CD14-positive monocyte (primary cell): ENCODE measurements at regions not wholly inside any gene's neighbourhood (a gene's known extent, or its start where the extent isn't known, plus 50 kb on each side); places are given as distances from the start of the nearest gene placed in this dataset.

Experiments used
- DNase-seq, 3 donors: peaks; one replicate each; pipeline ENCODE4 v3.0.0-alpha.2; 2011 to 2022
- H2AFZ ChIP-seq: 2 replicates; pipeline ENCODE4 v1.6.0; 2012; ENCODE audit warnings: mild to moderate bottlenecking, low read depth, low read length, inconsistent platforms; ENCODE audit not compliant: insufficient read depth, poor library complexity, severe bottlenecking
- H3K27ac ChIP-seq, 2 donors: 1 replicate in 1 of 2; 2 replicates in 1 of 2; pipeline ENCODE4 v1.5.1; 2012 to 2013; ENCODE audit warnings: low read length in 2 of 2, control low read depth in 1 of 2, inconsistent platforms in 1 of 2, low read depth in 1 of 2, mild to moderate bottlenecking in 1 of 2
- H3K27me3 ChIP-seq, 2 donors: one replicate each; pipeline versions ENCODE4 v1.6.0 to v1.6.1; 2011 to 2013; ENCODE audit warnings: low read length in 2 of 2; ENCODE audit not compliant: control insufficient read depth in 2 of 2, insufficient read depth in 2 of 2
- H3K36me3 ChIP-seq, 2 donors: replicated peaks in 1 of 2; 1 replicate in 1 of 2; 2 replicates in 1 of 2; pipeline versions ENCODE4 v1.5.1 to v1.6.1; 2012 to 2013; ENCODE audit warnings: low read length in 2 of 2, control low read depth in 1 of 2, inconsistent platforms in 1 of 2, mild to moderate bottlenecking in 1 of 2; ENCODE audit not compliant: insufficient read depth in 2 of 2, control insufficient read depth in 1 of 2
- H3K4me1 ChIP-seq, 2 donors: 1 replicate in 1 of 2; 2 replicates in 1 of 2; pipeline versions ENCODE4 v1.5.1 to v1.6.1; 2012 to 2013; ENCODE audit warnings: low read length in 2 of 2, control low read depth in 1 of 2, inconsistent platforms in 1 of 2, mild to moderate bottlenecking in 1 of 2, moderate library complexity in 1 of 2; ENCODE audit not compliant: insufficient read depth in 2 of 2, control insufficient read depth in 1 of 2
- H3K4me2 ChIP-seq: replicated peaks from 2 replicates; pipeline ENCODE3; 2012; ENCODE audit warnings: low read length, moderate library complexity, mild to moderate bottlenecking; ENCODE audit not compliant: poor library complexity, severe bottlenecking; ENCODE audit errors: extremely low read depth
- H3K4me3 ChIP-seq, 3 experiments: fragments of 200-600 bp in 1 of 3; sonication (generic) in 1 of 3; replicated peaks in 1 of 3; 1 replicate in 2 of 3; 2 replicates in 1 of 3; pipeline ENCODE4 v1.5.1; 2011 to 2013; ENCODE audit warnings: low read length in 3 of 3, mild to moderate bottlenecking in 3 of 3, control low read depth in 2 of 3, low read depth in 2 of 3, inconsistent platforms in 1 of 3, moderate library complexity in 1 of 3
- H3K79me2 ChIP-seq: 2 replicates; pipeline ENCODE4 v1.6.0; 2012; ENCODE audit warnings: mild to moderate bottlenecking, control low read depth, inconsistent platforms, low read length, moderate library complexity; ENCODE audit not compliant: insufficient read depth
- H3K9ac ChIP-seq: 2 replicates; pipeline ENCODE4 v1.6.0; 2017; ENCODE audit warnings: low read length, mild to moderate bottlenecking; ENCODE audit not compliant: insufficient read depth, poor library complexity, severe bottlenecking
- H3K9me3 ChIP-seq, 2 donors: replicated peaks in 1 of 2; 1 replicate in 1 of 2; 2 replicates in 1 of 2; pipeline versions ENCODE4 v1.5.1 to v1.6.1; 2012 to 2013; ENCODE audit warnings: low read length in 2 of 2, control low read depth in 1 of 2; ENCODE audit not compliant: control insufficient read depth in 1 of 2, insufficient read depth in 1 of 2
- H4K20me1 ChIP-seq: 2 replicates; pipeline ENCODE4 v1.6.0; 2012; ENCODE audit warnings: mild to moderate bottlenecking, low read length, control low read depth, moderate library complexity; ENCODE audit not compliant: insufficient read depth
- H3K27ac Mint-ChIP-seq, 7 donors: one replicate each; pipeline ENCODE4 v1.8.0; 2020; ENCODE audit warnings: mild to moderate bottlenecking in 7 of 7, mixed read lengths in 7 of 7, moderate library complexity in 6 of 7, inconsistent platforms in 2 of 7
- H3K27me3 Mint-ChIP-seq, 3 donors: one replicate each; pipeline ENCODE4 v1.8.0; 2021 to 2022; ENCODE audit warnings: low read depth in 3 of 3, mild to moderate bottlenecking in 3 of 3, mixed read lengths in 3 of 3, moderate library complexity in 3 of 3, inconsistent platforms in 1 of 3
- H3K36me3 Mint-ChIP-seq, 2 donors: one replicate each; pipeline ENCODE4 v1.8.0; 2020; ENCODE audit warnings: mixed read lengths in 2 of 2, inconsistent platforms in 1 of 2, mild to moderate bottlenecking in 1 of 2
- H3K4me1 Mint-ChIP-seq: one replicate; pipeline ENCODE4 v1.8.0; 2020; ENCODE audit warnings: mild to moderate bottlenecking, mixed read lengths
- H3K4me3 Mint-ChIP-seq, 2 donors: one replicate each; pipeline ENCODE4 v1.8.0; 2020; ENCODE audit warnings: mild to moderate bottlenecking in 2 of 2, mixed read lengths in 2 of 2, moderate library complexity in 1 of 2
- H3K9me3 Mint-ChIP-seq, 7 donors: one replicate each; pipeline ENCODE4 v1.8.0; 2020 to 2022; ENCODE audit warnings: mixed read lengths in 7 of 7, mild to moderate bottlenecking in 6 of 7, moderate library complexity in 6 of 7, inconsistent platforms in 2 of 7
- CTCF ChIP-seq: fragments of 200-600 bp; IDR thresholded peaks from one replicate; pipeline ENCODE4 v1.8.0; 2022; ENCODE audit warnings: antibody characterized with exemption, mild to moderate bottlenecking
- WGBS: methylation state at CpG from one replicate; pipeline ENCODE4 v1.1.5; 2013; ENCODE audit warnings: missing lambda C conversion rate; ENCODE audit not compliant: insufficient coverage; 5-methylcytosine and 5-hydroxymethylcytosine counted together
- intact Hi-C, 2 donors: fragments of 100-400 bp; cut with micrococcal nuclease; formaldehyde crosslinking; loops; one replicate each; pipeline versions ENCODE4 v1.15.0 to v1.15.1; 2023

GRCh38 chr4:1552451-1552850, 131.7 kb downstream of the FAM53A start:
- no peak overlapping the region for H3K9ac ChIP-seq
- H3K79me2 ChIP-seq, result no peaks in the 10 kb centered on the region
- Mint-ChIP-seq H3K4me1 (peaks cover 3% of the 10 kb centered on the region), H3K36me3 (no peaks in the 10 kb centered on the region), H3K27me3 (peaks cover 27 to 36% (median 31%) of the 10 kb centered on the region in 3 donors), H3K27ac (no peak overlapping the region), H3K4me3 (no peak overlapping the region), H3K9me3 (peaks cover 0 to 8% (median 2%) of the 10 kb centered on the region in 7 donors)
- DNase-seq, result no peak
- no peak overlapping the region for H2AFZ ChIP-seq
- WGBS, result 91% methylated on average over 7 of the region's 17 CpGs
- H3K27ac ChIP-seq, result no peak overlapping the region
- H3K4me2 ChIP-seq, result no peak overlapping the region
- H3K27me3 ChIP-seq, result peaks cover 0 to 8% of the 10 kb centered on the region in 2 donors
- no peak for TF ChIP-seq CTCF
- peaks cover 0 to 4% of the 10 kb centered on the region in 2 donors for H3K9me3 ChIP-seq
- H3K4me3 ChIP-seq, result no peak overlapping the region
- no peaks in the 10 kb centered on the region for H3K4me1 ChIP-seq
- intact Hi-C loops, result no loop called here
- no peaks in the 10 kb centered on the region for H3K36me3 ChIP-seq
- no peaks in the 10 kb centered on the region for H4K20me1 ChIP-seq

- Mint-ChIP-seq H3K27ac (no peak overlapping the region), H3K4me3 (no peak overlapping the region), H3K4me1 (peaks cover 3% of the 10 kb centered on the region), H3K36me3 (no peaks in the 10 kb centered on the region), H3K27me3 (peaks cover 18 to 28% (median 23%) of the 10 kb centered on the region in 3 donors), H3K9me3 (peaks cover 0 to 8% (median 2%) of the 10 kb centered on the region in 7 donors)
- Histone ChIP-seq H3K4me1 (no peaks in the 10 kb centered on the region), H3K9me3 (peaks cover 0 to 4% of the 10 kb centered on the region in 2 donors), H4K20me1 (no peaks in the 10 kb centered on the region), H3K27ac (no peak overlapping the region), H2AFZ (no peak overlapping the region), H3K27me3 (peaks cover 0 to 4% of the 10 kb centered on the region in 2 donors), H3K79me2 (no peaks in the 10 kb centered on the region), H3K36me3 (no peaks in the 10 kb centered on the region), H3K9ac (no peak overlapping the region), H3K4me2 (no peak overlapping the region), H3K4me3 (no peak overlapping the region)
- DNase-seq, result no peak
- no peak for TF ChIP-seq CTCF
- intact Hi-C loops, result no loop called here
- WGBS, result 98% methylated on average over 6 of the region's 6 CpGs
Observed at GRCh38 chr4:1551211-1551610, 132.9 kb downstream of the FAM53A start.
